HG02970 (cell line): ENCODE measurements at regions not wholly inside any gene's neighbourhood (a gene's known extent, or its start where the extent isn't known, plus 50 kb on each side); places are given as distances from the start of the nearest gene placed in this dataset.
"Not testable (repeated sequence)": the region's sequence is repeated elsewhere in the genome, so short reads cannot be mapped to it uniquely, and the experiment has no call there.

ENCODE experiments used
- ATAC-seq: cut with Tn5 transposase; IDR thresholded peaks from one replicate; pipeline ENCODE4 v1.9.1; 2021; ENCODE audit warnings: mild to moderate bottlenecking, moderate library complexity, moderate number of reproducible peaks; ENCODE audit not compliant: unreplicated experiment, low FRiP score

DNA sequence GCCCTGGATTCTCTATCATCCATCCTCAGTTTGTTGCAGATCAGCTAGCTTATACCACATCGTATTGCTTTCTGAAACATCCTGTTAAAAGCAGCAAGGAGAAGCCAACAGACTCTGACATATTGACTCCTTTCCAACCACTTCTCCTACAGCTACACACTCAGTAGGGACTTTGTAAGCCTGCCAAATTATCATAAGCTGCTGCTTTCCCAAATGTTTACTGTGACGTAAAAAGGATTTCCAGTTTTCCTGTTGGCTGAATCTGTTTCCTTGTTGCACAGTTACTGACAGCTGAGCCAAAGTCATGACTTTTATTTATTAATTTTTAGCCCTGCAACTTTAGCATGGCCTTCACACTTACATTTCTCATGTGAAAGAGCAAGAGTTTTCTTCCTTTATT, 294.3 kb downstream of the KCNJ3 start:
- ATAC-seq: no peak

DNA sequence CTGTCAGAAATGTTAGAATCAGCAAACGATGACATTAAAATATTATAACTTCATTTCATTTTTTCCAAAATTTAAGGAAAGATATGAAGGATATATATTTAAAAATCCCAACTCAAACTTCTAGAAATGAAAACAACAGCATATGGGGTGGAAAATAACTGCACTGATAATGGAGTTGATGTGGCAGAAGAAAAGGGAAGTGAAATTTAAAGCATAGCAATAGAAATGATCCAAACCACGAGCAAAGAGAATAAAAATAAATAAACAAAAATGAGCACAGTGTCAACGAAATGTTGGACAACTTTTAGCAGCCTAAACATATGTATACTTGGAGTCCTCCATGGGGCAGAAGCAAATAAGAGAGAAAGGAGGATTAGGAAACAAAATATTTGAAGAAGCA, 280.2 kb downstream of the KCNJ3 start:
- no peak for ATAC-seq

DNA sequence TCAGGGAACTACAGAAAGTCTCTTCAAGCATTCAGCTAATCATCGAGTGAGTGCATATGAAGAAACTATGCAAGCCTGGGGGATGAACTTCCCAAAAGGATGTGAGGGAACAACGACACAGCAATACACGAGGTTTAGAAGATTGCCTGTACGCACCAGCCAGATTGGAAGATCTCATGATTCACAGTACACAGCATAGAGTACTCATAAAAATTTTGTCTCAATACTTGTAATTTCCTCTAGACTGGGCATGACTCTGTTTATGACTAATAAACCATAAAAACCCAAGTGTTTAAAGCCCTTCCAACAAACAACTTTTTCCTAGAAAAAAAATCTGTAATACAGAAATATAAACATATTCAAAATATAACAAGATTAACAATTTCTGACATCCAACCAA, 279.7 kb downstream of the KCNJ3 start:
- no peak for ATAC-seq

DNA sequence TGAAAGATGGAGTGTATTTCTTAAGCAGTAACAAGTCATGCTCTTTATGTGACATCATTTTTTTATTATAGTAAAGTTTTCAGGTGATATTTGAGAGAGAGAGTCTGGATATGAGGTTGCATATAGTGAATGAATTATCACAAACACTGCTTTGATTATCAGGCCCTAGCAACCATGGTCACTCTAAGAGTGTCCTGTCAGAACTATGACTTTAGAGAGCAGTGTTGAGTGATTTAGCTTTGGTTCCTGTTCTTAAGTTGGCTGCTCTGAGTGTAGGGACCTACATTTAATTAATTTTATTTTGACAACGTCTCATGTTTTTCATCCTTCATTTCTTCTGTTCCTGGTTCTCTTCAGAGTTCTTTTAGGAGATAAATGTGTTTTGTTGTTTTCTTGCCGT, 275.5 kb downstream of the KCNJ3 start:
- ATAC-seq: no peak

DNA sequence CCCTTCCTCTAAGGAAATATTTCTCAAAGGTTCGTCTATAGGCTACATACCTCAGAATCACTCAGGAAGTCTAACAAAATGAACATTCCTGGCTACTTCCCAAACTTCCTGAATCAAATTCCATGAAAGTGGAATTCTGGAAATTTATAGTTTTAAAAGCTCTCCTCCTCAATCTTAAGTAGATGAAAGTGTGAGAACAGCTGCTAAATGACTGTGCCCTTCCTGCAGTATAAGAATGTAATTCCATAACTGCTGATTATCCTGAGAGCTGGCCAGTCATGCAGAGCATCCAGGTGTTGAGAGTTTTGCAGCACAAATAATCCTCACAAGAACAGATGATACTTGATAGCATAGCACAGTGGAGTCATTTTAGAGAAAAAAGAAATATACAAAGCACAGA, 265.0 kb downstream of the KCNJ3 start:
- ATAC-seq: no peak

DNA sequence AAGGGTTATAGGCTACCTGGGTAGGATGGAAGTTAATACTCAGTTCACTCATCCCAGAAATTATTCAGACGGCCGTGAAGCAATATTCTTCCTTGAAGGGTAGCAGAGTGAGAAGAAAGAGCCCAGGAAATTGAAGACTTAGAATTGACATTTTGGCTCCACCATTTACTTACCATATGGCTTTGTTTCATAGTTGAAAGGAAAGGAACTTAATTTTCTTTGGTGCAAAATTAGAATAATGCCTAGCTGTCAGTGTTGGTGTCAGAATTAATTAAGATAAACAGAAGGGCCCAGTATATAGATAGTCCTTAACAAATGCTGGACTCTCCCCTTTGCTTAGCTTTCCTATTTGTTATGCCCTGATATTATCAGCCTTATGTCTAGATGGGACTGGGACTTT, 263.2 kb downstream of the KCNJ3 start:
- ATAC-seq: no peak

DNA sequence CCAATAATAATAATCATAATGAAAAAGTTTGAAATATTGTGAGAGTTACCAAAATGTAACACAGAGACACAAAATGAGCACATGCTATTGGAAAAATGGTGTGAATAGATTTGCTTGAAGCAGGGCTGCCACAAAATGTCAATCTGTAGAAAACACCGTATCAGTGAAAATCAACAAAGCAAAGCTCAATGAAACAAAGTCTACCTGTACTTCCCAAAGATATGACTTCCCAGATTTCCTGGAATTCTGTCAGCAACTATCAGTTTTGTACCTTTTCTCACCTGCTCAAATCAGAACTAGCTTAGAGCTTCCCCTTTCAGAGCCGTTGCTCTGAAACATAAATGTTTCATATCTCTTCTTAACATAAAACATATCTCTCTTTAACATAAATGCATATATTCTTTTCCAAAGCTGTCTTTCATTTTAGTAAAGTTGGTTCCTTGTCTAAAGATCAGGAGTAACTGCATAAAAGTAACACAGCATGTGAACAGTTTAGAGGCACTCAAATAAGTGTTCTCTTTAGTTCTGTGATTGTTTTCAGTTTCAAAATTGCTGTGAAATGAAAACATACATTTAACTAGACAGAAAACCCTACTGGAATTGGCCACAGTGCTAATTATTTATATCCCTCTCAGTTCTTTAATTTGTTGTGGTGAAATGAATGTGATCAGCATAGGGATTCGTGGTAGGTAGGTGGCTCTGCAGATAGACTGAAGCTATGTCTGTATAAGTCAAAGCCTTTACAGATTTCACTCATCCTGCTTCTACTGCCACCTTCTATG, 262.5 kb downstream of the KCNJ3 start:
- no peak for ATAC-seq

DNA sequence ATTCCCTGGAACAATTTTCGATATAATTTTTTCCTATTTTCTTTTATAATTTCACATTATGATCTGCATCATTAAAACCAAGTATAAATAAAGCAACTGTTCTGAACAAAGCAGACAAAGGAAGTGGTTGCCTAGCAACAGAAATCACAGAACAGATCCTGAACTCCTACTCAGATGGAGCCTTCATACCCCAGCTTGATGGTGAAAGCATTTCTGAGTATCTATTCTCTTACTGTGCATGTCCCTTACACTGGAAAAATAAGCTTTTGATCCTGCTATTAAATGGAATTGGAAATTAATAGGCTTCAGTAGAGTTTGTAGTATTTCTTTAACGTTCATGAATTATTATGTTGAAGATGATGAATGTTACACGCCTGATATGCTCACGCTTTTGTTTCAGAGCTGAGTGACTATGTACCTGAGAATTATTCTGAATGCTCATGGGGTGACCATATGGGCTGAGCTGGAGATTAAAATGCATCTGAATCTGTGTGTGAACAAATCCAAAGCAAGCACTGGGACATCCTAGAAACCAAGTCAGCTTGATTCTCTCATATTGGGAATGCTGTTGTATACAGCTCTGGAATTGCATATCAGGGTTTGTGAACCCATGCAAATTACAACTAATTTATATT, 254.0 kb downstream of the KCNJ3 start:
- no peak for ATAC-seq

DNA sequence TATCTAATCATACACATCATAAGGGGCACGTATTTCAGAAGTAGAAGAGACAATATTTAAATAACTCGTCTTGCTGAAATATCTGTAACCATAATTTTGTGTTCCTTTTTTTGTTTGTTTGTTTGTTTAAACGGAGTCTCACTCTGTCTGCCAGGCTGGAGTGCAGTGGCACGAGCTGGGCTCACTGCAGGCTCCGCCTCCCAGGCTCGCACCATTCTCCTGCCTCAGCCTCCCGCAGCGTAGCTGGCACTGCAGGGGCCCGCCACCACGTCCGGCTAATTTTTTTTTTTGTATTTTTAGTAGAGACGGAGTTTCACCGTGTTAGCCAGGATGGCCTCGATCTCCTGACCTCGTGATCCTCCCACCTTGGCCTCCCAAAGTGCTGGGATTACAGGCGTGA, 248.9 kb downstream of the KCNJ3 start:
- not testable (repeated sequence) for ATAC-seq

DNA sequence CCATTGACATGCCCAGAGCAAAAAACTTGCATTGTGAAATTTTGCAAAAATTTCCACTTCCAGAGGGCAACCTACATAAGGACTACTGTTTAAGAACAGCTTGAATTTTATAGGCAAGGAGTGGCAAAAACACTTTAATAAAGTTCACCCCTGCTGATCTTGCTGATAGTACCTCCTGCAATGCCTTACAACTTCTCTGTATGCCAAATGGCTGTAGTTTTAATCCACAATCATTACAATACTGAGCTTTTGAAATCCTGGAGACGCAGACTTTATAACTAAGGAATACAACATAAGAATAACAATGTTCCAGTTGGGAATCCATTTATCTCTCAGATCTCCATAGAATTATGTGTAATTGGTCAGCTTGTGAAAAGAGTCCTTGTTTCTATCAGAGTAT, 247.5 kb downstream of the KCNJ3 start:
- ATAC-seq: no peak

DNA sequence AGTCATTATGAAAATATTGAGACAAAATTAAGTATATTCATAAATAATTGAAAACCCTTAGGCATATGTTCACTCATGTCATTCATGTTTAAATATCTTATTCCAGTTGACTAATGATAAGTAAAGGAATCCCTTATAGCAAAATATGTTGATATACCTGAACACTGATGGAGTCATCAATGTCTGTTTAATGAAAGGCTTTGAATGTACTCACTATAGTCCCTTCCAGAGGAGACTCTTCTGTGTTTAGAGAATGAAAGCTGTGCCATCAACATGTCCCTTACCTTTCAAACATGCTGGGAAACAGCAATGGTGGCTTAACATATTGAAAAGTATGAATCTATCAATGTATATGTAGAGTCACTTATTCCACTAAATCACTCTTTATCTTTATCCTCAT, 242.9 kb downstream of the KCNJ3 start:
- no peak for ATAC-seq

DNA sequence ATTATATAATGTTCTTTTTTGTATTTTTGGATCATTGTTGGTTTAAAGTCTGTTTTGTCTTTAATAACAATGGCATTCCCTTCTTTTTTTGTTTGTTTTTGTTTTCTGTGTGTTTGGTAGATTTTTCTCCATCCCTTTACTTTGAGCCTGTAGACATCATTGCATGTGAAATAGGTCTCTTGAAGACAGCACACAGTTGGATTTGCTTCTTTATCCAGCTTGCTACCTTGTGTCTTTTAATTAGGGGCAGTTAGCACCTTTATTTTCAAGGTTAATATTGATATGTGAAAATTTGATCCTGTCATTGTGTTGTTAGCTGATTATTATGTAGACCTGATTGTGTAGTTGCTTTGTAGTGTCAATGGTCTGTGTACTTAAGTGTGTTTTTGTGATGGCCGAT, 235.7 kb downstream of the KCNJ3 start:
- ATAC-seq: no peak

DNA sequence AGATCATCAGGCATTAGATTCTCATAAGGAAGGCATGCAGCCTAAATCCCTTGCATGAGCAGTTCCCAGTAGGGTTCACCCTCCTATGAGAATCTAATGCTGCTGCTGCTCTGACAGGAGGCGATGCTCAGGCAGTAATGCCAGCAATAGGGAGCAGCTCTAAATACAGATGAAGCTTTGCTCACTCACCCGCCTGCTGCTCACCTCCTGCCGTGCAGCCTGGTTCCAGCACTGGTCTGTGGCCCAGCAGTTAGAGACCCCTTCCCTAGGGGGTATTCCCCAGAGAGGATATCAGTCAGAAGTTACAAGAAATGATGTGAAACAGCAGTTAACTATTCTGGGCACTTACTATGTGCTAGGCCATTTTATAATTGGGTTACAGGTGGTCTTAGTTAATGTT, 226.0 kb downstream of the KCNJ3 start:
- ATAC-seq: no peak

DNA sequence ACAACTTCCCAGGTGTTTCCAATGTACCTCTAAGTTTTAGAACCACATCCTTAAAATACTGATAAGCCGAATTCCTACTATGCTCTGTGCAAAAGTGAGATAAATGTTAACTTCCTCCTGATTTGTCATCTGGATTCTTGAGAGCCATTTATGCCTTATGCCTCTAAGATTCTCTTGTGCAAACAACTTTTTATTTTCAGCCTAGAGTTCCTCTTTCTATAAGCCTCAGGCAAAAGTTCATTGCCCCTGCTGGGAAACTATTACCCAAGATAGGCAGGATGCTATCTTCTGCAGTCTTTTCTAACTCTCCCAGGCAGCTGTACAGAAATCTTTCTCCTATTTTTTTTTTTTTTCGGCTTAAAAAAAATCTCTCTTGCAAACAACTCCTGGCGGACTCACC, 216.1 kb downstream of the KCNJ3 start:
- ATAC-seq: no peak

DNA sequence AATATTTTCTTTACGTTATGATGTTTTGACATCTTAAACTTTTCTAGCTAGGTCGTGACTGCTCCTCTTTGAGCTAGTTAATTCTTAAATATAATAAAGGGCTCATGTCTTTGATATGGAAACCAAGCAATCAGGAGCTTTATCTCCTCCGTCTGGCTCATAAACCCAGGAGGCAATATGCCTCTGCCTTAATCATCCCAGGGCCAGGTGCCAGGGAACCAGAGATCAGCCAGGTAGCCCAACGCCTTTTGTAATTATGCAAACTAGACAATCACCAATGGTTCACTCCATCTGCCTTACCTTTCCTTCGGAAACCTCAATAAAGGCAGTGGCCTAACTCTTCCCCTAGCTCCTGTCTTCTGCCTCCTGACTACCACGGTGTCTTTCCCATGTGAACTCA, 213.7 kb downstream of the KCNJ3 start:
- no peak for ATAC-seq

DNA sequence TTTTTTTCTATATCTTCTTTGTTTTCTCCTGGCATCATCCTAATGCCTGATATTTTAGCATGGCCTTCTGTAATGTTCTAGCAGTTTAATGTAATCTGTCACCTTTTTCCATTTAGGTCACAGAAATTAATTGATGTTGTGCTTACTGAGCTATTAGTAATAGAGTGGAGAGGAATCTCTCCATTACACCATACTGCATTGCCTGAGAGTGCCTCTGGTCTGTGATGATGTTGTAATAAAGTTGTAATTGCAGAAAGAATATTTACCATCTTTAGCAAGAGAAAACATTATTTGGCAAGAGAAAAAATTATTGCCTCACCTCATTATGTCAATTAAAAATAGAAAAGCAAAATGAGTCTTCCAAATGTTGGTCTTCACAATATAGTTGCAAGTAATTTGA, 213.2 kb downstream of the KCNJ3 start:
- no peak for ATAC-seq

DNA sequence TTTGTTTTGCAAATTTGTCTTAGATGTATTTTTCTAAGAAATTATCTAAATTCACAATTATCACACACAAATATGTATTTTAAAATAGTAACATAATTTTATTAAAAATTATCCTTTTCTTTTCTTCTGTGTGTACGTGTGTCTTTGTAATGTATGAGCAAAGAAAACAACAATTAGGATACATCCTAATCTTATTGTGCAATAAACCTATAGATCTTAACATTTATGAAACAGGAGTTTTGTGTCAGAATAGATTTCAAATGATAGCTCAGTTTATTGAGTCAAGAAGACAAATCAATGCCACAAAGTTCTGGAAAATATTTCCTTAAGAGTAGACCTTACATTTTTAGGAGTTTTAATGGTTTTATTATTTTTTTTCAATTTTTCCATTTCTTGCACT, 212.2 kb downstream of the KCNJ3 start:
- no peak for ATAC-seq

DNA sequence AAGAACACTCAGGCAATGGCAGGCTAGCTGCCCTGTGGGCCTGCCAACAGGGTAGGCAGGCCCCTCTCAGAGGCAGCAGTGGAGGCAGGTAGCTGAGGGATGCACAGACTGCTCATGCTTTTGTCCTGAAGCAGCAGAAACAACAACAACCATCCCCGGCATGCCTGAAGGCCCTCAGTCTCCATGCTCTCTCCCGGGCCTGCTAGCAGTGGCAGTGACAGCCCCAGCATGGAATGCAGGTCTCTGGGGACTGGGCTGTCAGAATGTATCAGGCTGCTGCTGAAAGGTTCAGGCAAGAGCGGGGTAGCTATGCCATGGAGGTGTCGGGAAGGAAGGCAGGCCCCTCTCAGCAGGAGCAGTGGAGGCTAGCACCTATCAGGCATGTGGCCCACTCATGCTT, 209.8 kb downstream of the KCNJ3 start:
- no peak for ATAC-seq
